HG03159 (cell line): ENCODE measurements at regions not wholly inside any gene's neighbourhood (a gene's known extent, or its start where the extent isn't known, plus 50 kb on each side); places are given as distances from the start of the nearest gene placed in this dataset.

Experiments
- ATAC-seq: cut with Tn5 transposase; IDR thresholded peaks from one replicate; pipeline ENCODE4 v1.9.1; 2021; ENCODE audit warnings: mild to moderate bottlenecking, moderate library complexity; ENCODE audit not compliant: unreplicated experiment

- ATAC-seq: no peak
Measured at GRCh38 chr19:28859811-28860210, 353.1 kb downstream of the UQCRFS1 start.

GRCh38 chr19:28858933-28859332 lies 354.0 kb downstream of the UQCRFS1 start:
- no peak for ATAC-seq

GRCh38 chr19:28857967-28858366 lies 355.0 kb downstream of the UQCRFS1 start:
- ATAC-seq: no peak

GRCh38 chr19:28855216-28855615 lies 357.7 kb downstream of the UQCRFS1 start:
- ATAC-seq: no peak

GRCh38 chr19:28847468-28847867 lies 365.5 kb downstream of the UQCRFS1 start:
- no peak for ATAC-seq

- no peak for ATAC-seq
Measured at GRCh38 chr19:28846094-28846812, 366.7 kb downstream of the UQCRFS1 start.

- ATAC-seq: no peak
Measured at GRCh38 chr19:28843761-28844492, 369.0 kb downstream of the UQCRFS1 start.

- no peak for ATAC-seq
Measured at GRCh38 chr19:28841531-28841930, 371.4 kb downstream of the UQCRFS1 start.

- no peak for ATAC-seq
Measured at GRCh38 chr19:28840891-28841290, 372.1 kb downstream of the UQCRFS1 start.

GRCh38 chr19:28839455-28839854 lies 373.5 kb downstream of the UQCRFS1 start:
- ATAC-seq: no peak

GRCh38 chr19:28838909-28839308 lies 374.0 kb downstream of the UQCRFS1 start:
- ATAC-seq: no peak

- ATAC-seq: no peak
Measured at GRCh38 chr19:28836421-28836820, 376.5 kb downstream of the UQCRFS1 start.

GRCh38 chr19:28834996-28835395 lies 378.0 kb downstream of the UQCRFS1 start:
- no peak for ATAC-seq

GRCh38 chr19:28831462-28831861 lies 381.5 kb downstream of the UQCRFS1 start:
- no peak for ATAC-seq

GRCh38 chr19:28829762-28830161 lies 383.2 kb downstream of the UQCRFS1 start:
- ATAC-seq: no peak

GRCh38 chr19:28829359-28829758 lies 383.6 kb downstream of the UQCRFS1 start:
- ATAC-seq: no peak

GRCh38 chr19:28828276-28828870 lies 384.6 kb downstream of the UQCRFS1 start:
- ATAC-seq: no peak

- no peak for ATAC-seq
Measured at GRCh38 chr19:28827382-28827781, 385.6 kb downstream of the UQCRFS1 start.

- ATAC-seq: no peak
Measured at GRCh38 chr19:28823338-28823961, 389.5 kb downstream of the UQCRFS1 start.

- ATAC-seq: no peak
Measured at GRCh38 chr19:28820289-28820688, 392.7 kb downstream of the UQCRFS1 start.

- no peak for ATAC-seq
Measured at GRCh38 chr19:28815257-28815656, 397.7 kb downstream of the UQCRFS1 start.

- ATAC-seq: no peak
Measured at GRCh38 chr19:28794301-28794700, 418.6 kb downstream of the UQCRFS1 start.
